ENCODE measurements at regions not wholly inside any gene's neighbourhood (a gene's known extent, or its start where the extent isn't known, plus 50 kb on each side); places are given as distances from the start of the nearest gene placed in this dataset.

- no peak for DNase-seq
Observed at GRCh38 chr18:60667016-60667415, 294.4 kb upstream of the MC4R start.

- DNase-seq = peak in 1 of 2 donors; percentile 1
Observed at GRCh38 chr18:60668583-60668982, 296.0 kb upstream of the MC4R start.

GRCh38 chr18:60669938-60670337 is 297.4 kb upstream of the MC4R start:
- DNase-seq = no peak

GRCh38 chr18:60671021-60671420 is 298.4 kb upstream of the MC4R start:
- no peak for DNase-seq

- DNase-seq = no peak
Observed at GRCh38 chr18:60675126-60675525, 302.6 kb upstream of the MC4R start.

GRCh38 chr18:60675801-60676200 is 303.2 kb upstream of the MC4R start:
- no peak for DNase-seq

- DNase-seq = no peak
Observed at GRCh38 chr18:60676815-60677214, 304.2 kb upstream of the MC4R start.

- DNase-seq = peak in 1 of 2 donors; percentile 54
Observed at GRCh38 chr18:60684843-60685513, 312.4 kb upstream of the MC4R start.

GRCh38 chr18:60686142-60686541 is 313.6 kb upstream of the MC4R start:
- no peak for DNase-seq

- no peak for DNase-seq
Observed at GRCh38 chr18:60691061-60691460, 318.5 kb upstream of the MC4R start.

GRCh38 chr18:60693426-60693825 is 320.9 kb upstream of the MC4R start:
- DNase-seq = no peak

- no peak for DNase-seq
Observed at GRCh38 chr18:60698901-60699300, 326.3 kb upstream of the MC4R start.

GRCh38 chr18:60722742-60723141 is 350.2 kb upstream of the MC4R start:
- no peak for DNase-seq

- DNase-seq = no peak
Observed at GRCh38 chr18:60732143-60732542, 359.6 kb upstream of the MC4R start.

- no peak for DNase-seq
Observed at GRCh38 chr18:60739212-60739611, 366.6 kb upstream of the MC4R start.

GRCh38 chr18:60740313-60740712 is 367.7 kb upstream of the MC4R start:
- no peak for DNase-seq

- no peak for DNase-seq
Observed at GRCh38 chr18:60746491-60746890, 373.9 kb upstream of the MC4R start.

GRCh38 chr18:60746919-60747318 is 374.3 kb upstream of the MC4R start:
- no peak for DNase-seq

- no peak for DNase-seq
Observed at GRCh38 chr18:60753753-60754152, 381.2 kb upstream of the MC4R start.

GRCh38 chr18:60754413-60755009 is 381.9 kb upstream of the MC4R start:
- no peak for DNase-seq

- no peak for DNase-seq
Observed at GRCh38 chr18:60755134-60755533, 382.6 kb upstream of the MC4R start.

GRCh38 chr18:60775978-60776377 is 403.4 kb upstream of the MC4R start:
- no peak for DNase-seq

GRCh38 chr18:60784161-60784560 is 411.6 kb upstream of the MC4R start:
- no peak for DNase-seq

- DNase-seq = no peak
Observed at GRCh38 chr18:60794802-60795201, 422.2 kb upstream of the MC4R start.

- DNase-seq = no peak
Observed at GRCh38 chr18:60804415-60804814, 431.8 kb upstream of the MC4R start.
